A673 (cell line): ENCODE measurements at regions not wholly inside any gene's neighbourhood (a gene's known extent, or its start where the extent isn't known, plus 50 kb on each side); places are given as distances from the start of the nearest gene placed in this dataset.
"Not testable (repeated sequence)": the region's sequence is repeated elsewhere in the genome, so short reads cannot be mapped to it uniquely, and the experiment has no call there.

Source experiments
- CTCF ChIP-seq: fragments of 300-800, 200-600 bp; sonication (generic); conservative IDR thresholded peaks from 2 replicates; pipeline ENCODE4 v1.5.1; 2017; ENCODE audit warnings: low read depth, mild to moderate bottlenecking, antibody characterized with exemption, low read length, moderate library complexity, mixed read lengths
- EZH2 ChIP-seq: fragments of 200-600 bp; sonication (generic); IDR thresholded peaks from 2 replicates; pipeline ENCODE4 v1.6.1; 2017; ENCODE audit warnings: borderline replicate concordance, low read depth, mild to moderate bottlenecking, mixed read lengths, antibody characterized with exemption, low read length; ENCODE audit not compliant: poor library complexity, severe bottlenecking

DNA sequence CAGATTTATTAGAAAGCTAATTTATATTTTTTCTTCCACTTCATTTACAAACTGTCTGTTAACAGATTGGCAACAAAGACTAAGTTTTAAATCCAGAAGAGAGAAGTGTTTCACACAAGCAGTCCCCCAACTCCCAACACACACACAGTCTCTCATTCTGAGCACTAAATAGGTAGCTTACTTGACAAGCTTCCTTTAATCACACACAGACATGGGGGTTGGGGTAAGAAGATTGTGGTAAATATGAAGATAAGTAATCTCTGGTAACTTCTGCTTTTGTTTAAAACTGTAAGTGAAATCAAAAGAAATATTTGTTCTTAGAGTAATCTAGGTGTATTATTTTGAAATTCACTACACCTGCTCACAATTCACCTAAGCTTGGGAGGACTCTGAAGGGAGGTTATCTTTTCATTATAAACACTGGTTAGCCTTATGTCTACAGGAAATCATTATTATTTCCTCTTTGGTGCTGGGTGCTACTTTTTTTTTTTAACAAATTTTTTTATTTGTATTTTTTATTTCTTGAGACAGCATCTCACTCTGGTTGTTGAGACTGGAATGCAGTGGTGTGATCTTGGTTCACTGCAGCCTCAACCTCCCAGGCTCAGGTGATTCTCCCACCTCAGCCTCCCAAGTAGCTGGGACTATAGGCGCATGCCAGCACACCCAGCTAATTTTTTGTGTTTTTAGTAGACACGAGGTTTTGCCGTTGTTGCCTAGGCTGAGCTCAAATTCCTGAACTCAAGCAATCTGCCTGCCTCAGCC is 82.1 kb upstream of the ATP12A start:
- TF ChIP-seq CTCF, EZH2: not testable (repeated sequence)
